NCI-H1417 treated with DMSO at 0.1 percent for 48 hours (cell line): ENCODE measurements at regions not wholly inside any gene's neighbourhood (a gene's known extent, or its start where the extent isn't known, plus 50 kb on each side); places are given as distances from the start of the nearest gene placed in this dataset.
"Not testable (repeated sequence)": the region's sequence is repeated elsewhere in the genome, so short reads cannot be mapped to it uniquely, and the experiment has no call there.

ENCODE experiments used
- DNase-seq: peaks from one replicate; lab custom pipeline; 2025; lab: John Stamatoyannopoulos, UW

DNA sequence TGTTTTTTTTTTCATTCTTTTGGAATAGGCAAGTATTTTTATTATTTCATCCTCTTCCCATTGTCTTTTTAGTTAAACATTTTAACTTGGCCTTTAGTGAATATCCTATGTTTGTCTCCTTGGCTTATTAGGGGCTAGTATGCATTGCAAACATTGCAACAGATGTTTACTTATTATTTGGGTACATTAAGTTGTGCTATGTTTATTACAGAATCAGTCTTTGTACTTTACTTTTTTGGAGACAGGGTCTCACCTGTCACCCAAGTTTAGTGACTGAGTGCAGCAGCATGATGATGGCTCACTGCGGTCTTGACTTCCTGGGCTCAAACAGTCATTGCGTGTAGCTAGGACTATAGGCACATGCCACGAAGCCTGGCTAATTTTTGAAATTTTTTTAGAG is 51.1 kb upstream of the NUDT6 start:
- no peak for DNase-seq

DNA sequence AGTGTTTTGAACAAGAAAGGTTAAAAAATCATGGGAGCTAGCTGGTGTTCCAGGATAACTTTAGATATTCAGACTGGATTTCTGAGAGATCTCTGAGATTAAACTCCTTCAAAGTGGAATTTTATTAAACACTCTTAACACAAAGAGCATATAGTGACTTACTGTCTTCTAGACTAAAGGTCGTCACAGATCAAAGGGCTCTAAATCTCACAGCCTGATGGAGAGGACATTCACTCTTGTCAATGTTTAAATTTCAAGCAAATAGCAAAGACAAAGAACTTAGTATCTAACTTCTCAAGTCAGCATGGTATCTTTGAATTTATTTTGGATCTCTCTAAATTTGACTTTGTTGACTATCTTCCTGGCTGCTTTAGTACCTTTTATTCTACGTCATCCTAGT is 53.7 kb upstream of the NUDT6 start:
- DNase-seq = no peak

DNA sequence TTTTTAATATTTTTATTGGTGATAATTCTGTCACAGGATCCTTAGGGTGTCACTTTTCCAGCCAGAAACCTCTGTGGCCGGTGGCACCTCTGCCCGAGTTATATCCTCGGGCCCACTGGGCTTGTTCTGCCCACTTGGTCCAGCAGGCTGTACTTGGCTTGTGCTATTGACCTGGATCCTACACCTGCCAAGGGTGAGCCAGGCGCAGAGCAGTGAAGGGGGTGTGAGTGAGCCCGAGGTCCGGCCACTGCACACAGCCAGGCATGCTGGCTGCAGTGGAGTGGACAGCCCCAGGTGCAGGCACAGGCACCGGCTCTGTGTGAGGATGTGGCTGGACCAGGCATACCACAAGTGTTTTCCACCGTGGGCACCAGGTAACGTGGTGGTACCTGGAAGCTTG is 54.7 kb upstream of the NUDT6 start:
- no peak for DNase-seq

DNA sequence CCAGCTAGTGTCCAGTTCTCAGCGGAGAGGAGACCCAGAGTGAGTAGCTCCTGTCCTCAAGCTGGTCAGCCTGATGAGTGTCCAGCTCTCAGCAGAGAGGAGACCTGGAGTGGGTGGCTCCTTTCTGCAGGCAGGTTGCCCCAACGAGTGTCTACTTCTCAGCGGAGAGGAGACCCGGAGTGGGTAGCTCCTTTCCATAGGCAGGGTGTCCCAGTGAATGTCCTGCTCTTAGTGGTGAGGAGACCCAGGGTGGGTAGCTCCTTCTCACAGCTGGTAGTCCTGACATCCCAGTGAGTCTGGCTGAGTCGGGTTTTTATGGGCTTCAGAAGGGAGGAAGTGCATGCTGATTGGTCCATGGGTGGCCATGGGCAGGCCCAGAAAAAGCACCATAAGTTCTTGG is 55.7 kb upstream of the NUDT6 start:
- DNase-seq = no peak

DNA sequence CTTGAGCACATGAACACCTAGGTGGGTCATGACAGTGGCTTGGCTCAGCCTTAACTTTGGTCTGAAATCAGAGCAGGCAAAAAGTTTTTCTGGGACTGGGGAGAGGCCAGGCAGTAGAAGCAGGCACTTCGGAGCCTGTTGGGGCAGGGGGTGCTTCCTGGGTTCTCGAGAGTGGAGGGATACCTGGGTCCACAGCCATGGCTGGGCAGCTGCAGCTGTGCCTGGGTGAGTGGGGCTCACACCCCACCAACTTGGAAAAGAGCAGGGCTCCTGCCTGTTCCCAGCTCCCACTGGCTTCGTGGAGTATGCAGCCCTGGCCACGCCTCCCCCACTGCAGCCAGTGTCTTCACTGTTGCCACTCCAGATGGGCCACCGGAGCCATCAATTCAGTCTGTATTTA is 56.4 kb upstream of the NUDT6 start:
- DNase-seq = no peak

DNA sequence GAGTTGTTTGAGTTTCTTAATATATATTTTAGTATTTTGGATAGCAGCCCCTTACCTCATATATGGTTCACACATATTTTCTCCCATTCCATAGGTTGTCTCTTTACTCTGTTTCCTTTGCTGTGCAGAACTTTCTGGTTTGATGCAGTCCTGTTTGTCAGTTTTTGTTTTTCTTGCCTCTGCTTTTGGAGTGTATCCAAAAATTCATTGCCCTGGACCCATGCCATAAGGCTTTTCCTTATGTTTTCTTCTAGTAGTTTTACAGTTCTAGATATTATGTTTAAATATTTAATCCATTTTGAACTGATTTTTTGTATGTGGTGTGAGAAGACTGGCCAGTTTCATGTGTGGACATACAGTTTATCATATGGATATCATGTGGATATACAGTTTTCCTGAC is 58.5 kb upstream of the NUDT6 start:
- DNase-seq = no peak

DNA sequence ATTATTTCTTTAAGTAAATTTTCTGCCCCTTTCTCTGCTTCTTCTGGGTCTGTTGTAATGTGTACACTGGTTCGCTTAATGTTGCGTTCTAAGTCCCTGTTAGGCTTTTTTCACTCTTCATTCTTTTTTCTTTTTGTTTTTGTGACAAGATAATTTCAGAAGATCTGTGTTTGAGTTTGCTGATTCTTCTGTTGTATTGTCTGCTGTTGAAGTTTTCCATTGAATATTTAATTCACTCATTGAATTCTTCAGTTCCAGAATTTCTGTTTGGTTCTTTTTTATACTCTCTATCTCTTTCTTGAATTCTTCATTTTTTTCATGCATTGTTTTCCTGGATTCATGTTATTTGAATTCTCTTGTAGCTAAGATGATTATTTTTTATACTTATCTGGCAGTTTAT is 66.3 kb upstream of the NUDT6 start:
- no peak for DNase-seq

DNA sequence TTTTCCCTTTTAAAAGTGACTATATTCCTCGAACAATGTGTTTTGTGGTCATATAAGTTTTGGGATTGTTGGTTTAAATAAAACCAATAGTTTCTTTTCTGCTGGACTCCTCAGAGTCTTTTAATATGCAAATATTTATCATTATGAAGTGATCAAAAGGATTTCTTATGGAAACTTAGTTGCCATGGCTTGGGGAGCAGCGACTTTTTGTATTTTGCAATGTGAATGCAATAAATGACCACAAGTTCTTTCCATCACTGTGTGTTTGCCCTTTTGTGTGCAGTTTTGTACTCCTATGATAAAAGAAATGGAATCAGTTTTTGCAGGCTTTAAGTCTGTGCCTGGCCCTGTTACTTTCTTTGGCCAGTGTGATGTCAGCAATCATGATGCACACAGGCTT is 68.5 kb upstream of the NUDT6 start:
- no peak for DNase-seq

DNA sequence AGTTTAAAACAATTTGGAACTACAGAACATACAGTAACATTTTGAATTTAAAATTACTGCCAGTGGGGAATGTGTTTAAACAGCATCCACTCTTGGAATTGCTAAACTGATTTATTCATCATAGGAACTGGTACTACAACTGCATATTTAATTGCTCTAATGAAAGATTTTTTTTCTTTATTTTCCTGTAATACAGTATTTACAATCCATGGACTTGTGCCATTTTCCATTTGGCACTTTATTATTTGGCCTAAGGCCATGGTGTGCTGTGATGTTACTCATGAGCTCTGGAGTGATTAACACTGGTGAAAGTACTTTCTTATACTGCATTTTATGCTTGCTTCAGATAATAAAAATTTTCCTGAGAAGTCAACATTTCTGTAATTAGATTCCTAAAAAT is 69.7 kb upstream of the NUDT6 start:
- DNase-seq = no peak

DNA sequence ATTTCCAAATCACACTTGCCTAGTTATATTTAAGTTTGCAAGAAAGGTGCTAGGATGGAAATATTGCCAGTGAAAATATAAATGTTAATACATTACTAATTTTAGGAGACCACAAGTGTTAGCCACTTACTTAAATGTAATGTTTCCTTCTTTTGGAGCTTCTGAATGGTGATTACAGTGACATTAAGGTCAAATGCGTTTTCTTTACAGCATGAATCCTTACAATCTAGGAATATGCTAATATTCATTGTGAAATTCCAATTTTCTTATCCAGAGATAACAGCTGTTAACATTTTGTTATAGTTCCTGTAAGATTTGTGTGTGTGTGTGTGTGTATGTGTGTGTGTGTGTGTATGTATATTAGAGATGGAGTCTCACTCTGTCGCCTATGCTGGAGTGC is 70.2 kb upstream of the NUDT6 start:
- no peak for DNase-seq

DNA sequence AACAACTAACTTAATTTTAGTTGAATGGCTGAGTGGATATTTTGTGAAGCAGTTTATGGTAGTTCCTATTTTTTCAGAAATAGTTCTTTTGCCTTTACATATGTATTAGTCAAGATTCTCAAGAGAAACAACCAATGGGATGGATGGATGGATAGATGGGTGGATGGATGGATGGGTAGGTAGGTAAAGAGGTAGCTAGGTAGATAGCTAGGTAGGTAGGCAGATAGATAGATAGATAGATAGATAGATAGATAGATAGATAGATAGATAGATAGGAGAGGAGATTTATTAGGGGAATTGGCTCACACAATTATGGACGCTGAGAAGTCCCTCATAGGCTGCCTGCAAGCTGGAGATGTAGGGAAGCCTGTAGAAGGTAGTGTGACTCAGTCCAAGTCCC is 74.0 kb upstream of the NUDT6 start:
- DNase-seq = no peak

DNA sequence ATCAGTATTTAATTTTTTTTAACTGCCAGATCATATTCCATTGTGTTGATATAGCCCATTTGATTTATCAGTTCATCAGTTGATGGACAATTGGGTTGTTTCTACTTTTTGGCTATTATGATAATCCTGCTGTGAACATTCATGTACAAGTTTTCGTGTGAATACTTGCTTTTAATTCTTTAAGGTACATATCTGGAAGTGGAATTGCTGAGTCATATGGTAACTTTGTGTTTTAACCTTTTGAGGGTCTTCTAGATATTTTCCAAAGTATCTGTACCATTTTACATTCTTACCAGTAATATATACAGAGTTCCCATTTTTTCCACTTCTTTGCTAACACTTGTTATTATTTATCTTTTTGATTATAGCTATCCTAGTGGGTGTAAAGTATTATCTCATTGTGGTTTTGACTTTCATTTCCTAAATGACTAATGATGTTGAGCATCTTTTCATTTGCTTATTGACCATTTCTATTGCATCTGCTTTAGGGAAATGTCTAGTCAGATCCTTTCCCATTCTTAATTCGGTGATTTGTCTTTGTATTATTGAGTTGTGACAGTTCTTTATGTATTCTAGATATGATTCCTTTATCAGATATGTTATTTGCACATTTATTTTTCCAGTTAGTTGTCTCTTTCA is 75.2 kb upstream of the NUDT6 start:
- DNase-seq = no peak

DNA sequence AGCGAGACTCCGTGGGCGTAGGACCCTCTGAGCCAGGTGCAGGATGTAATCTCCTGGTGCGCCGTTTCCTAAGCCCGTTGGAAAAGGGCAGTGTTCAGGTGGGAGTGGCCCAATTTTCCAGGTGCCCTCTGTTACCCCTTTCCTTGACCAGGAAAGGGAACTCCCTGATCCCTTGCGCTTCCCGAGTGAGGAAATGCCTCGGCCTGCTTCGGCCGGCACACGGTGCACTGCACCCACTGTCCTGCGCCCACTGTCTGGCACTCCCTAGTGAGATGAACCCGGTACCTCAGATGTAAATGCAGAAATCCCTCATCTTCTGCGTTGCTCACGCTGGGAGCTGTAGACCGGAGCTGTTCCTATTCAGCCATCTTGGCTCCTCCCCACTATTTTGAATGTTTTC is 81.7 kb upstream of the NUDT6 start:
- not testable (repeated sequence) for DNase-seq

DNA sequence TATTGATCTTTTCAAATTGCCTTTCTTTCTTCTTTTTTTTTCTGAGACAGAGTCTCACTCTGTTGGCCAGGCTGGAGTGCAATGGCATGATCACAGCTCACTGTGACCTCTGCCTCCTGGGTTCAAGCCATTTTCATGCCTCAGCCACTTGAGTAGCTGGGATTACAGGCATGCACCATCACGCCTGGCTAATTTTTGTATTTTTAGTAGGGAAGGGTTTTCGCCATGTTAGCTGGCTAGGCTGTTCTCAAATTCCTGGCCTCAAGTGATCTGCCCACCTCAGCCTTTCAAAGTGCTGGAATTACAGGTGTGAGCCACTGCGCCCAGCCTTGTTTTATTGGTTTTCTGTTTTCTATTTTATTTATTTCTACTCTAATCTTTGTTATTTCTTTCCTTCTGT is 82.7 kb upstream of the NUDT6 start:
- DNase-seq = not testable (repeated sequence)

DNA sequence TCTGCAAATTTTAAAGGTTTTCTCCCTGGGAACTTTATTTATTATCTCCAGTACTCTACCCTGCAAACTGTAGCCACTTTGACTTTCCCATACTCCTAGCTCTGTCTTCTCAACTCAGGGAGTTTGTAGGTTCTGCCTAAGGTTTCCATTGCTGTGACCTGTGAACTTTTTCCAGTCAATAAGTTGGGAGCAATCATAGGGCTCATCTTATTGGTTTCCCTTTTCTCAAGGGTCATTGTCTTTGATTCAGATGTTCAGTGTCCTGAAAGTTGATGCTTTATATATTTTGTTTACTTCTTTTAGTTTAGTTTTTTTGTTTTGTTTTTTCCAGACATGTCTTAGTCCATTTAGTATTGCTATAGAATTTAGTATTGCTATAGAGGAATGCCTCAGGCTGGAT is 85.3 kb upstream of the NUDT6 start:
- no peak for DNase-seq

DNA sequence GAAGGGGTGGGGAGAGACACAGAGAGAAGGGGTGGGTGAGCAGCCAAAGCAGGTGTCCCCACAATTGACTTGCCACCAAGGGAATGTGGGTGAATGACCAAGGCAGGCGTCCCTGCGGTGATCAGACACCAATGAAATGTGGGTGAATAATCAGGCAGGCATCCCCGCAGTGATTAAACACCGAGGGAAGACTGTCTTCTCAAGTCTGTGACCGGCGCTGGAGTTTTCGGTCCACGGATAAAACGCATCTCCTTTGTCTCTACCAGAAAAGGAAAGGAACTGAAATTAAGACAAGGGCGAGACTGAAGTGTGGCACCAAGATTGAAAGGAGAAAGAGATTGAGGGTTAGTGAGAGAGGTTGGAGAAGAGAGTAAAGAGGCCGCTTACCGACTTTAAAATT is 90.0 kb upstream of the NUDT6 start:
- not testable (repeated sequence) for DNase-seq

DNA sequence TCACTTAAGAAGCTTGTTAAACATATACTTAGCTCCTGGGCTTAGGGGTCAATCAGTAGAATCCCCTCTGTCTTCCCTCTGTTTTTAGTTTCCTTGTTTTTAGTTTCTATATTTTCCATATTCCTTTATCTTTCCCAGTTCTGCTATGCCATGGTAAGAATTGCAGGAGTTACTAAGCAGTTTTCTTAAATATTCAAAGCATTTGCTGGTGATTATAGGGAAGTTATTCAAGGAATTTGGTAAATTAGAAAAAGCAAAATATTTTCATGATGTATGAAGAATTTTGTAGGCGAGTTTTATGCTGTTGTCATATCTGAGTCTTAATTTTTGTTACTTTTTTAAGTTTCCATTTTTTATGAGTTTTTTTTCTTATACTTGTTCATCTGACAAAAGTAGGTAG is 91.6 kb upstream of the NUDT6 start:
- DNase-seq = no peak

DNA sequence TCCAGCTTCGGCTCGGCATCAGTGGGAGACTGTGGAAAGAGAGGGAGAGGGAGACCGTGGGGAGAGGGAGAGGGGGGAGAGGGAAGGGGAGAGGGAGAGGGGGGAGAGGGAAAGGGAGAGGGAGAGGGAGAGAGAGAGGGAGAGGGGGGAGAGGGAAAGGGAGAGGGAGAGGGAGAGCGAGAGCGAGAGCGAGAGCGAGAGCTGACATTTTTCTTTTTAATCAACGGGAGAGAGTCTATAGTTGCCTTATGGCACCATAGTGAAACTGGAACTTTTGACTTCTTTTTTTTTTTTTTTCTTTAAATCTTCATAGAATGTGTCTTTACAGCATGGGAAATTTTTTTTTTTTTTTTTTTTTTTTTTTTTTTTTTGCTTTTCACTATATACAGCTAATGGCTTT is 94.7 kb upstream of the NUDT6 start:
- DNase-seq = no peak

DNA sequence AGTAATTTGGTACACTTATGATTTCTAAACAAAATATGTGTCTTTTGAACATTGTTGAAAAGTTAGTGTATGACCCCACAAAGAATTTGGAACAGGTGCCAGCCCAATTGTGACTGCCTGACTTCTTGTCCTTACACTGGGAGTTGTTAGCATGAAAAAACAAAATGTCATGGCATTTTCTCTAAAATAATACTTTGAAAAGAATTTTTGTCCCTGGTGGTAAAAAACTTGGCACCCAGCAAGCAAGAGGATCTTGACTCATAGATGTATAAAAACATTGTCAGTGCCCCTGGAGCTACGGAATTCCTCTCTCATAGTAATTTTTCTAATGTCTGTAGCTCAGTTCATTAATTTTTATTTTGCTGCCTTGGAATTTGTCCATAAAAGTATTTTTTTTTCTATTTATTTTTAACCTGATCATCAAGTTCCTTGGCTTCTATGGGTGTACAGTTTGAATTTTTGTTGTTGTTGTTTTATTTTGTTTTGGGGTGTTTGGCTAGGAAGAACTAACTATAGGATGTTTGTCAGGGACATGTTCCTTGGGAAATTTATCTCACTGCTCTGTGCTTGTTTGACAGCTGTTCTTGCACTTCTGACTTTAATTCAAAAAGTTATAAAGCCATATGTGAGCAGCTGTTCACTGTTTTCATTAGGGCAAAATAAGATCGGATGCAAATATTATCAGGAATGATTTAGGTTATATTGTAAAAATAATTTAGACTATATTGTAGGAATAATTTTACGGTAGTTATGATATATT is 95.4 kb upstream of the NUDT6 start:
- no peak for DNase-seq

DNA sequence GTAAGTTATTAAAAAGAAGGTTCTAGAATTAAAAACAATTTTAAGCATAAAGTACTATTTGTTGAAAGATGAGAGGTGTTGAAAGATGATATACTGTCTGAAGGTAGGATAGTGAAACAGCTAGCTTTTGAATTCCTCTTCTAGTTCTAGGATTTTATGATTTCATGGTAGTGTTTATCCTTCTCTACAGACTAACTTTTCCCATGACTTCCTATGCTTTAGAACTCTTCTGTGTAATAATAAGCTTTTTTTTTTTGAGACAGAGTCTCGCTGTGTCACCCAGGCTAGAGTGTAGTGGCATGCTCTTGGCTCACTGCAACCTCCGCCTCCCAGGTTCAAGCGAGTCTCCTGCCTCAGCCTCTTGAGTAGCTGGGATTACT is 96.0 kb upstream of the NUDT6 start:
- DNase-seq = no peak

DNA sequence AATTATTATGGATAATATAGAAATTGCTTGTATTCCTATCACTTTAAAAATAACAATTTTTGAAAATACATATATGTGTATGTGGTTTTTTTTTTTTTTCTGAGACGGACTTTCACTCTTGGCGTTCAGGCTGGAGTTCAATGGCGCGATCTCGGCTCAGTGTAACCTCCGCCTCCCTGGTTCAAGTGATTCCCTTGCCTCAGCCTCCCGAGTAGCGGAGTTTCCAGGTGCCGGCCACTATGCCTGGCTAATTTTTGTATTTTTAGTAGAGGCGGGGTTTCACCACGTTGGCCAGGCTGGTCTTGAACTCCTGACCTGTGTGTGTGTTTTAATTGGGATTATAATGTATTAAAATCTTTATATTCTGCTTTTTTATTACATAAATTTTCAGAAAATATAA is 97.9 kb upstream of the NUDT6 start:
- DNase-seq = no peak

DNA sequence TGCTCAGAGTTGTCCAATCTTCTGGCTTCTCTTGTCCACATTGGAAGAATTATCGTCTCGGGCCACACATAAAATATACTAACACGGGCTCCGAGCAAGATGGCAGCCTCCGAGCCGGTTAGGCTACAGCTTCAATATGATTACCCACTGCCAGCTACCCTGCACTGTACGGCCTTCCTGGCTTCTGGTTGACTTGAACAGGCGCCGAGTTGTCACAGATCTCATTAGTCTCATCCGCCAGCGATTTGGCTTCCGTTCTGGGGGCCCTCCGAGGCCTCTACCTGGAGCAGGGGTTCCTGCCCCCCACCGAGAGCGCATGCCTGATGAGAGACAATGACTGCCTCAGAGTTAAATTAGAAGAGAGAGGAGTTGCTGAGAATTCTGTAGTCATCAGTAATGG is 101.2 kb upstream of the NUDT6 start:
- no peak for DNase-seq

DNA sequence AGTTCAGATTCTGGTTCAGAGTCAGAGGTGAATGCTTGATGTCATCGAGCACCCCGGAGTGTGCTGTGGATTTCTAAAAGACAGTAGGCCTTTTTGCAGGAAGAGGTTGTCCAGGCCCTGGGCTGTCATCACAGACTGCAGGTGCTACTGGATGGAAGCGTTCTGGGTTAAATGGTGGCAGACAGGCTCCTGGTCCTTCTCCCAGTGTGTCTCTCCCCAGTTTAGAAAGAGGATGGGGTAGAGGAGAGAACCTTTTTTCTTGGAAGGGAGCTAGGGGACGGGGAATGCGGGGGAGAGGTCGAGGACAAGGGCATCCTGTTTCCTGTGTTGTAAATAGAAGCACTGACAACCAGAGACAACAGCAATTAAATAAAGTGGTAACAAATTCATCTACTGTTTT is 102.3 kb upstream of the NUDT6 start:
- no peak for DNase-seq

DNA sequence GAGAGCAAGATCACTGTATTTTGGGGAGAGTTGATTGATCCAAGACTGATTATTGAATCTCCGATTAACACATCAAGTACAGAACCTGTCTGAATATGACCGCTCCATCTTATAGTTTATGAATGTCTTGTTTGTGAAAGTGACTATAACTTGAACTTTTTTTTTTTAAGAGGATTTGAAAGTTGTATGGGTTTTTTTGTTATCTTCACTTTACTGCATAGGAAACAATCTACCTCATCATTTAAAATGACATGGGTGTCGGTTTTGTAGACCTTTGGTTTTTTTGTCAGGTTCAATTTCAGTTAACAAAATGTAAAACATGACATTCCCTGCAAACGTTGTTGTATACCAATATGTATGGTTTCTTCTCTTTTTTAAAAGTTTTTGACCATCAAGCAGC is 103.0 kb upstream of the NUDT6 start:
- DNase-seq = no peak
